ENCODE measurements at regions not wholly inside any gene's neighbourhood (a gene's known extent, or its start where the extent isn't known, plus 50 kb on each side); places are given as distances from the start of the nearest gene placed in this dataset.

DNA sequence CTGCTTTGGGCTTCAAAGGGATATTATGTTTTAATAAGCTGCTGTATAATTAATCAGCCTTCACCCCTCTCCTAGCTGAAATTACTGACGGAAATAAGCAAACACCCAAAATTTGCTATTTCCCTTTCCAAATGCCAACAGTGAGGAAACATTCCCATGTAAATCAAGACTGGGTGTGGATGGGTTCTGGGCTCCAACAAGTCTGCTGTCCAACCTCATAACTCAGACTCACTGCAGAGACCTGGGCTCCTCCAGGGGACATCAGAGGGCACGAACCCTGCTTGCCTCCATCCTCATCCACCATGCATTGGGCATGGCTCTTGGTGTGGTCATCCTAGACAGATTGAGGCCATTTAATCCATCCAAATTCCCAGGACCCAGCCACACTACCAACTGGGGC is 173.7 kb downstream of the C1D start:
- TF ChIP-seq, protein P1, sequence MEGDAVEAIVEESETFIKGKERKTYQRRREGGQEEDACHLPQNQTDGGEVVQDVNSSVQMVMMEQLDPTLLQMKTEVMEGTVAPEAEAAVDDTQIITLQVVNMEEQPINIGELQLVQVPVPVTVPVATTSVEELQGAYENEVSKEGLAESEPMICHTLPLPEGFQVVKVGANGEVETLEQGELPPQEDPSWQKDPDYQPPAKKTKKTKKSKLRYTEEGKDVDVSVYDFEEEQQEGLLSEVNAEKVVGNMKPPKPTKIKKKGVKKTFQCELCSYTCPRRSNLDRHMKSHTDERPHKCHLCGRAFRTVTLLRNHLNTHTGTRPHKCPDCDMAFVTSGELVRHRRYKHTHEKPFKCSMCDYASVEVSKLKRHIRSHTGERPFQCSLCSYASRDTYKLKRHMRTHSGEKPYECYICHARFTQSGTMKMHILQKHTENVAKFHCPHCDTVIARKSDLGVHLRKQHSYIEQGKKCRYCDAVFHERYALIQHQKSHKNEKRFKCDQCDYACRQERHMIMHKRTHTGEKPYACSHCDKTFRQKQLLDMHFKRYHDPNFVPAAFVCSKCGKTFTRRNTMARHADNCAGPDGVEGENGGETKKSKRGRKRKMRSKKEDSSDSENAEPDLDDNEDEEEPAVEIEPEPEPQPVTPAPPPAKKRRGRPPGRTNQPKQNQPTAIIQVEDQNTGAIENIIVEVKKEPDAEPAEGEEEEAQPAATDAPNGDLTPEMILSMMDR (IDR thresholded peaks at IDR 0.05; ENCODE audit: low read depth, low read length, missing control alignments), result no peak
- no peak for DNase-seq (ENCODE audit: extremely low read depth, low read depth)
- H3K4me3 ChIP-seq (replicated peaks; ENCODE audit: low read depth, low read length), result no peak overlapping the region

DNA sequence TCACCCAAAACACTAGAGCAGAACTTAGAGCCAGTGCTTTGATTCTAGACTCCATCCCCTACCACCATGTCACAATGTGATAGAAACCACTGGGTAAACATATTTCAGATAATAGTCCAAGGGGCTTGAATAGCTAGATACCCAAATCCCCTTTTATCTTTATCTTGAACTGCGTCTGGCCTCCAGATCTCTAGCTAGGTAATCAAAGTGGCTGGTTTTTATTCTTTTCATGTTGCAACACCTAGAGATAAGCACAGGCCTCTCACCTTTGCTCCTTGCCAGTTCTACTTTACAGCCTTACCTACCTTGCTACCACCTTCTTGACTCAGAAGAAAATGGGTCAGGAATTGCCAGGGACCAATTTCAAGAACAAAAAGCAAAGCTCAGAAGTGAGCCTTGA is 171.2 kb downstream of the C1D start:
- H3K4me3 ChIP-seq (replicated peaks; ENCODE audit: low read depth, low read length), result no peak overlapping the region
- DNase-seq (ENCODE audit: extremely low read depth, low read depth), result no peak
- TF ChIP-seq, protein P1 (IDR thresholded peaks at IDR 0.05; ENCODE audit: low read depth, low read length, missing control alignments), result no peak

DNA sequence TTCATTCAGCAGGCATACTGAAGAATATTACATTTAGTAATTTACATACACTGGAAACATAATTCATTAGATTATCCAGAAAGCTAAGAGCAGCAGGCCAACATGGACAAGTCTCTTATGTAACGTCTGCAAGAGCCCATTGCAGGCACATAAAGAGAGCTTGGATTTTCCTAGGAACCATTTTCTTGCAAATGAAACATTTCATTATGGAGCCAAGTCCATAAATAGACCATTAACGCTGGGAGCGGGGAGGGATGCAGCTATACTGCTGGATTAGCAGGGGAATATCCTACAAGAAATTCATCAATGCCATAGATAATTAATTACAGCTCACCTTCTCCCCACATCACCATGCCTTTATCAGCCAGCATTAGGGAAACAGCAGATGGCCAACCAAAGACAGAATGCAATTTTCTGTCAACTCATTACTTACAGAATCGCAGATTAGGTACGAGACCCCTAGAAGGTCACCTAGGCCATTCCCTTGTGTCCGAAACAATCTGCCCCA is 170.4 kb downstream of the C1D start:
- TF ChIP-seq, protein P1 (IDR thresholded peaks at IDR 0.05; ENCODE audit: low read depth, low read length, missing control alignments), result no peak
- DNase-seq (ENCODE audit: extremely low read depth, low read depth), result no peak
- H3K4me3 ChIP-seq (replicated peaks; ENCODE audit: low read depth, low read length), result no peak overlapping the region

DNA sequence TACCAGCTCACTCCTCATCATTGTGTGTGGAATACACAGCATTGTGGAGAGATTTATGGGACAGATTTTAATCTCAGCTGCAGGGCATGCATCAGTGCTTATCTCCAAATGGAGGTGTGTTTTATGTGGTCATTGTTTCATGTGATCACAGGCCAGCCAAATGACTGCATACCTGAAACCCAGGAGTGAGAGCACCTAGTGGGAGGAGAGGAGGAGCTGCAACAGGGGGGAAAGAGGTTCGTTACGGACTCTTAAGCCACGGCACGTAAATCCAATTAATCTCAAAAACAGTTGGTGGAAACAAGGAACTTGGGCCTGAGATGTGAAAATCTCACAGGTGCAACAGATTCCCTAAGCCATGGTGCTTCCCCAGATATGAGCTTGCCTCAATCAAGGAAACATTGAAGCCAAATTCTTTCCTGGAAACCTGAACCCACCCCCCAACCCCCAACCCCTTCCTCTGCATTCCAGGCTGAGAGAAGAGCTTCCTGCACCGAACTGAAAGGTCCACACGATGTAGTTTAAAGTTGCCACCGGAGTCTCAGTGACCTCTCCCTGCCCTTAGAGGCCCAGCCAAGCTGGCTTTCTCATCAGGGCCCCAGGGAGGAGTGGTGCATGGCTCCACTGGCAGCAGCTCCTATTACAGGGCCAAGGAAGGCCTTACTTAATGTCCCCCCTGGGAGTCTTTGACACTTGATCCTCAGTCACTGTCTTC is 167.4 kb downstream of the C1D start:
- no peak overlapping the region for H3K4me3 ChIP-seq (replicated peaks; ENCODE audit: low read depth, low read length)
- DNase-seq (ENCODE audit: extremely low read depth, low read depth), result no peak
- TF ChIP-seq, protein P1 (IDR thresholded peaks at IDR 0.05; ENCODE audit: low read depth, low read length, missing control alignments), result no peak

DNA sequence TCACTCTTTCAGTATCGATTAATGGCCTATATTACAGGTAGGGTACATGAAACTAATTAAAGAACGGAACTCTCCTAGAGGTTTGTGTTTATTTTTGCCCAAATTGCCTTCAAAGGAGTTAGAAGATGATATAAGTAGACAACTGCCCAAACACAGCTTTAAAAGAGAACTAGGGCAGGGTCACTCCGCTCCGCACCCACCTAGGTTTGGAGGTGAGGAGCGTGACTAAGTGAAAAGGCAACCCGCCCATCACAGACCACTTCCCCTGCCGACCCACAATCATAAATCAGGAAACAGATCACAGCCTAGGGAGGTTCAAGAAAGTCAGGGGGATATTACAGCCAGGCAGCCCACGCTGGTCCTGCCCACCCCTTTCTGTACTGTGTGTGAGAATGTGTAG is 166.7 kb downstream of the C1D start:
- TF ChIP-seq, protein P1 (IDR thresholded peaks at IDR 0.05; ENCODE audit: low read depth, low read length, missing control alignments), result no peak
- DNase-seq (ENCODE audit: extremely low read depth, low read depth), result no peak

DNA sequence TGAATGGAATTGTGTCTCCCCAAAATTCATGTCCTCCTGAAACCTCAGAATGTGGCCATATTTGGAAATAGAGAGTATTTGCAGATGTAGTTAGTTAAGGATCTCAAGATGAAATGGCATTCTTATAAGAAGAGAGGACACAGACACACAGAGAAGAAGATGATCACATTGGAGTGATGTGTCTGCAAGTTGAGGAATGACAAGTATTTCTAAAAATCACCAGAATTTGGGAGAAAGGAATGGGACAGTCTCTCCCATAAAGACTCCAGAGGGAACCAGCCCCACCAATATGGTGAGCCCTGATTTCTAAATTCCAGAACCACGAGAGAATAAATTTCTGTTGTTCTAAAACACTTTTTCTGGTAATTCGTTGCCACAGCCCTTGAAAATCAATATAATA is 166.3 kb downstream of the C1D start:
- TF ChIP-seq, protein P1 (IDR thresholded peaks at IDR 0.05; ENCODE audit: low read depth, low read length, missing control alignments), result no peak
- DNase-seq (ENCODE audit: extremely low read depth, low read depth), result no peak
- no peak overlapping the region for H3K4me3 ChIP-seq (replicated peaks; ENCODE audit: low read depth, low read length)

More for the DNA sequence above, 166.7 kb downstream of the C1D start:
- no peak overlapping the region for H3K4me3 ChIP-seq (replicated peaks; ENCODE audit: low read depth, low read length)

All from HFF-Myc (cell line).